HEK293 (cell line): ENCODE measurements at regions not wholly inside any gene's neighbourhood (a gene's known extent, or its start where the extent isn't known, plus 50 kb on each side); places are given as distances from the start of the nearest gene placed in this dataset.

Source experiments
- CTCF ChIA-PET: fragments of 350-600 bp; formaldehyde crosslinking; extraction: SDS; loops from one replicate; lab custom pipeline; 2021; ENCODE audit warnings: antibody characterized with exemption; lab: Yijun Ruan, JAX
- POLR2A ChIA-PET: fragments of 300-600 bp; formaldehyde crosslinking; extraction: SDS; loops from one replicate; lab custom pipeline; 2020; ENCODE audit warnings: antibody characterized with exemption, inconsistent platforms; lab: Yijun Ruan, JAX
- H3K27ac ChIP-seq: fragments of 200-500 bp; sonication (Bioruptor generic); 2 replicates; pipeline ENCODE4 v1.5.1; 2014; ENCODE audit warnings: low read depth, low read length, control low read depth, inconsistent platforms; ENCODE audit errors: extremely low read depth
- H3K36me3 ChIP-seq, 2 experiments: fragments of 200-500 bp in 1 of 2; sonication (Bioruptor generic) in 1 of 2; 1 replicate in 1 of 2; 2 replicates in 1 of 2; pipeline ENCODE4 v1.5.1; 2014 to 2017; ENCODE audit warnings: inconsistent platforms in 2 of 2, low read length in 2 of 2; ENCODE audit not compliant: control insufficient read depth in 2 of 2, insufficient read depth in 1 of 2
- H3K4me1 ChIP-seq: fragments of 200-500 bp; sonication (Bioruptor generic); 2 replicates; pipeline ENCODE4 v1.5.1; 2014; ENCODE audit warnings: mild to moderate bottlenecking, low read length, inconsistent platforms; ENCODE audit not compliant: control insufficient read depth, insufficient read depth
- H3K4me3 ChIP-seq: 2 replicates; pipeline ENCODE4 v1.5.1; 2011; ENCODE audit warnings: low read depth, mild to moderate bottlenecking, control low read depth, low read length, moderate library complexity
- H3K9me3 ChIP-seq: fragments of 200-500 bp; sonication (Bioruptor generic); 2 replicates; pipeline ENCODE4 v1.5.1; 2014; ENCODE audit warnings: low read depth, low read length, inconsistent platforms; ENCODE audit not compliant: control insufficient read depth, insufficient read depth
- KLF10 ChIP-seq: fragments of 450-650 bp; IDR thresholded peaks from 2 replicates; pipeline ENCODE4 v1.5.1; 2018; ENCODE audit warnings: missing biosample characterization, mild to moderate bottlenecking, missing genetic modification characterization
- KLF16 ChIP-seq: fragments of 450-650 bp; formaldehyde crosslinking; IDR thresholded peaks from 2 replicates; pipeline ENCODE4 v1.5.1; 2017; ENCODE audit warnings: missing biosample characterization, missing genetic modification characterization
- KLF7 ChIP-seq: fragments of 450-650 bp; formaldehyde crosslinking; IDR thresholded peaks from 2 replicates; pipeline ENCODE4 v1.5.1; 2016; ENCODE audit warnings: missing biosample characterization, missing genetic modification characterization, borderline replicate concordance
- SCRT1 ChIP-seq: fragments of 450-650 bp; formaldehyde crosslinking; IDR thresholded peaks from 2 replicates; pipeline ENCODE4 v1.5.1; 2016; ENCODE audit warnings: missing biosample characterization, missing genetic modification characterization, borderline replicate concordance
- TRIM28 ChIP-seq: IDR thresholded peaks from 2 replicates; pipeline ENCODE4 v1.6.1; 2011; ENCODE audit warnings: low read length, control low read depth, borderline replicate concordance
- ZBTB17 ChIP-seq: fragments of 450-650 bp; formaldehyde crosslinking; IDR thresholded peaks from 2 replicates; pipeline ENCODE4 v1.5.1; 2016; ENCODE audit warnings: missing biosample characterization, missing genetic modification characterization
- ZNF132 ChIP-seq: fragments of 450-650 bp; formaldehyde crosslinking; IDR thresholded peaks from 2 replicates; pipeline ENCODE4 v1.5.1; 2017; ENCODE audit warnings: missing biosample characterization, missing genetic modification characterization, borderline replicate concordance
- ZNF175 ChIP-seq: fragments of 450-650 bp; formaldehyde crosslinking; IDR thresholded peaks from 2 replicates; pipeline ENCODE4 v1.5.1; 2016; ENCODE audit warnings: missing biosample characterization, missing genetic modification characterization
- ZNF24 ChIP-seq: fragments of 450-650 bp; formaldehyde crosslinking; IDR thresholded peaks from 2 replicates; pipeline ENCODE4 v1.5.1; 2016; ENCODE audit warnings: missing biosample characterization, missing genetic modification characterization
- ZNF324 ChIP-seq: fragments of 450-650 bp; formaldehyde crosslinking; IDR thresholded peaks from 2 replicates; pipeline ENCODE4 v1.5.1; 2016; ENCODE audit warnings: missing biosample characterization, missing genetic modification characterization
- ZNF394 ChIP-seq: fragments of 450-650 bp; formaldehyde crosslinking; IDR thresholded peaks from 2 replicates; pipeline ENCODE4 v1.5.1; 2016; ENCODE audit warnings: missing biosample characterization, missing genetic modification characterization, mild to moderate bottlenecking, moderate library complexity, borderline replicate concordance
- ZNF416 ChIP-seq: fragments of 450-650 bp; formaldehyde crosslinking; IDR thresholded peaks from 2 replicates; pipeline ENCODE4 v1.5.1; 2016; ENCODE audit warnings: missing biosample characterization, missing genetic modification characterization
- ZNF426 ChIP-seq: fragments of 450-650 bp; formaldehyde crosslinking; IDR thresholded peaks from 2 replicates; pipeline ENCODE4 v1.5.1; 2017; ENCODE audit warnings: missing biosample characterization, missing genetic modification characterization, mild to moderate bottlenecking, inconsistent platforms, moderate library complexity
- ZNF449 ChIP-seq: fragments of 450-650 bp; formaldehyde crosslinking; IDR thresholded peaks from 2 replicates; pipeline ENCODE4 v1.5.1; 2017; ENCODE audit warnings: missing biosample characterization, mild to moderate bottlenecking, missing genetic modification characterization, moderate library complexity
- ZNF544 ChIP-seq: fragments of 450-650 bp; formaldehyde crosslinking; IDR thresholded peaks from 2 replicates; pipeline ENCODE4 v1.5.0; 2017; ENCODE audit warnings: missing biosample characterization, missing genetic modification characterization
- ZNF610 ChIP-seq: fragments of 450-650 bp; formaldehyde crosslinking; IDR thresholded peaks from 2 replicates; pipeline ENCODE4 v1.5.1; 2016; ENCODE audit warnings: missing biosample characterization, missing genetic modification characterization, borderline replicate concordance
- ZNF624 ChIP-seq: fragments of 450-650 bp; formaldehyde crosslinking; IDR thresholded peaks from 2 replicates; pipeline ENCODE4 v1.5.1; 2017; ENCODE audit warnings: missing biosample characterization, missing genetic modification characterization
- ZNF639 ChIP-seq: fragments of 450-650 bp; formaldehyde crosslinking; IDR thresholded peaks from 2 replicates; pipeline ENCODE4 v1.5.1; 2016; ENCODE audit warnings: missing biosample characterization, missing genetic modification characterization
- ZSCAN16 ChIP-seq: fragments of 450-650 bp; formaldehyde crosslinking; IDR thresholded peaks from 2 replicates; pipeline ENCODE4 v1.5.1; 2016; ENCODE audit warnings: missing biosample characterization, missing genetic modification characterization
- TF ChIP-seq, protein P1 (sequence below): fragments of 450-650 bp; formaldehyde crosslinking; IDR thresholded peaks from 2 replicates; pipeline ENCODE4 v1.5.1; 2016; ENCODE audit warnings: missing biosample characterization, missing genetic modification characterization
- TF ChIP-seq, protein P2 (sequence below): fragments of 450-650 bp; formaldehyde crosslinking; IDR thresholded peaks from 2 replicates; pipeline ENCODE4 v1.5.1; 2016; ENCODE audit warnings: missing biosample characterization, missing genetic modification characterization
- TF ChIP-seq, protein P3 (sequence below): sonication (generic); formaldehyde crosslinking; IDR thresholded peaks from 2 replicates; pipeline ENCODE4 v1.8.1; 2022; ENCODE audit warnings: mild to moderate bottlenecking, moderate library complexity, missing genetic modification reagents
- TF ChIP-seq, protein P4 (sequence below): fragments of 450-650 bp; formaldehyde crosslinking; IDR thresholded peaks from 2 replicates; pipeline ENCODE4 v1.5.1; 2016; ENCODE audit warnings: missing biosample characterization, missing genetic modification characterization
- TF ChIP-seq, protein P5 (sequence below): fragments of 450-650 bp; formaldehyde crosslinking; IDR thresholded peaks from 2 replicates; pipeline ENCODE4 v1.5.1; 2016; ENCODE audit warnings: missing biosample characterization, missing genetic modification characterization

DNA sequence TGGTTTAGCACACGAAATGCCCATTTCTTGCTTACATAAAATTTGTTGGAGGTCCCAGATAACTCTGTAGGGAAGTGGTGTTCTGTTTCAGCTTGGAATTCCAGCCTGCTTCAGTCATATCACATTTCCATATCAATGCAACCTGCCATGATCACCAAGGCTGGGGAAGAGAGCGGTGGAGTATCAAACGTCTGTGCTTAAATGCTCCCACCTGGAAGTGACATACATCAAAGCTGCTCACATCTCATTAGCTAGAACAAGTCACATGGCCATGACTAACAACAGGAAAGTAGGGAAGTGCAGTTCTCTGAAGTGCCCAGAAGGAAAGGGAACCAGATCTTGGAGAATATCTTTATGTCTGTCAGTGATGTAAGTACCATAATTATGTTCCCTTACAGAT is 130.2 kb upstream of the CFAP20DC start:
- no peaks in the 10 kb centered on the region for H3K36me3 ChIP-seq
- no peaks in the 10 kb centered on the region for H3K9me3 ChIP-seq
- H3K4me1 ChIP-seq, result no peaks in the 10 kb centered on the region
- no peak overlapping the region for H3K27ac ChIP-seq
- H3K4me3 ChIP-seq, result no peak overlapping the region
- ChIA-PET CTCF (no interaction called here), POLR2A (no interaction called here)
- no peak for TF ChIP-seq ZNF610 (tag by site-specific recombination)
- no peak for TF ChIP-seq ZNF24 (tag by site-specific recombination)
- TF ChIP-seq, protein P1, sequence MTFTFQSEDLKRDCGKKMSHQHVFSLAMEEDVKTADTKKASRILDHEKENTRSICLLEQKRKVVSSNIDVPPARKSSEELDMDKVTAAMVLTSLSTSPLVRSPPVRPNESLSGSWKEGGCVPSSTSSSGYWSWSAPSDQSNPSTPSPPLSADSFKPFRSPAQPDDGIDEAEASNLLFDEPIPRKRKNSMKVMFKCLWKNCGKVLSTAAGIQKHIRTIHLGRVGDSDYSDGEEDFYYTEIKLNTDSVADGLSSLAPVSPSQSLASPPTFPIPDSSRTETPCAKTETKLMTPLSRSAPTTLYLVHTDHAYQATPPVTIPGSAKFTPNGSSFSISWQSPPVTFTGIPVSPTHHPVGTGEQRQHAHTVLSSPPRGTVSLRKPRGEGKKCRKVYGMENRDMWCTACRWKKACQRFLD (tag by site-specific recombination), result no peak
- no peak for TF ChIP-seq ZNF175
- no peak for TF ChIP-seq SCRT1 (tag by site-specific recombination)
- no peak for TF ChIP-seq ZBTB17 (tag by site-specific recombination)

DNA sequence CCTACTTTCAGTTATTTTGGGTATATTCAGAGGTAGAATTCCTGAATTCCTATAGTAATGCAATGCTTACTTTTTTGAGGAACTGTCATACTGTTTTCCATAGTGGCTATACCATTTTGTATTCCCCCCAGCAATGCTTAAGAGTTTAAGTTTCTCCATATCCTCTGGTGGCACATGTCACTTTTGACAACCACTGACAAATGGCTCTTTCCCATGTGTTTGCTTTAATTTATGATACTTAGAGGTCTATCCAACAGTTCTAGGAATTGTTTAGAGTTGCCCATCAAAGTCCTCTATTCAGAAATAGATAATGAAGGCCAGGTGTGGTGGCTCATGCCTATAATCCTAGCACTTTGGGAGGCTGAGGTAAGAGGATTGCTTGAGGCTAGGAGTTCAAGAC is 128.9 kb upstream of the CFAP20DC start:
- Histone ChIP-seq H3K9me3 (no peaks in the 10 kb centered on the region), H3K4me3 (no peak overlapping the region), H3K27ac (no peak overlapping the region), H3K36me3 (no peaks in the 10 kb centered on the region)
- POLR2A ChIA-PET, result no interaction called here
- CTCF ChIA-PET, result interaction anchor here (0.6 kb wide), 1 partner anchor 610 kb away, joined by 4 read pairs; no protein-coding TSS in a partner anchor
- TF ChIP-seq, protein P2, sequence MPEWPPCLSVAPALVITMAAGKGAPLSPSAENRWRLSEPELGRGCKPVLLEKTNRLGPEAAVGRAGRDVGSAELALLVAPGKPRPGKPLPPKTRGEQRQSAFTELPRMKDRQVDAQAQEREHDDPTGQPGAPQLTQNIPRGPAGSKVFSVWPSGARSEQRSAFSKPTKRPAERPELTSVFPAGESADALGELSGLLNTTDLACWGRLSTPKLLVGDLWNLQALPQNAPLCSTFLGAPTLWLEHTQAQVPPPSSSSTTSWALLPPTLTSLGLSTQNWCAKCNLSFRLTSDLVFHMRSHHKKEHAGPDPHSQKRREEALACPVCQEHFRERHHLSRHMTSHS (tag by site-specific recombination), result no peak
- TF ChIP-seq, protein P3, sequence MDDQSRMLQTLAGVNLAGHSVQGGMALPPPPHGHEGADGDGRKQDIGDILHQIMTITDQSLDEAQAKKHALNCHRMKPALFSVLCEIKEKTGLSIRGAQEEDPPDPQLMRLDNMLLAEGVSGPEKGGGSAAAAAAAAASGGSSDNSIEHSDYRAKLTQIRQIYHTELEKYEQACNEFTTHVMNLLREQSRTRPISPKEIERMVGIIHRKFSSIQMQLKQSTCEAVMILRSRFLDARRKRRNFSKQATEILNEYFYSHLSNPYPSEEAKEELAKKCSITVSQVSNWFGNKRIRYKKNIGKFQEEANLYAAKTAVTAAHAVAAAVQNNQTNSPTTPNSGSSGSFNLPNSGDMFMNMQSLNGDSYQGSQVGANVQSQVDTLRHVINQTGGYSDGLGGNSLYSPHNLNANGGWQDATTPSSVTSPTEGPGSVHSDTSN (CRISPR knock-in tag), result no peak
- TF ChIP-seq ZNF394 (tag by site-specific recombination), result no peak
- TF ChIP-seq ZSCAN16, result no peak
- no peak for TF ChIP-seq ZNF132 (tag by site-specific recombination)
- TF ChIP-seq ZNF426 (tag by site-specific recombination), result no peak
- TF ChIP-seq ZNF624, result no peak
- TF ChIP-seq, protein P4, sequence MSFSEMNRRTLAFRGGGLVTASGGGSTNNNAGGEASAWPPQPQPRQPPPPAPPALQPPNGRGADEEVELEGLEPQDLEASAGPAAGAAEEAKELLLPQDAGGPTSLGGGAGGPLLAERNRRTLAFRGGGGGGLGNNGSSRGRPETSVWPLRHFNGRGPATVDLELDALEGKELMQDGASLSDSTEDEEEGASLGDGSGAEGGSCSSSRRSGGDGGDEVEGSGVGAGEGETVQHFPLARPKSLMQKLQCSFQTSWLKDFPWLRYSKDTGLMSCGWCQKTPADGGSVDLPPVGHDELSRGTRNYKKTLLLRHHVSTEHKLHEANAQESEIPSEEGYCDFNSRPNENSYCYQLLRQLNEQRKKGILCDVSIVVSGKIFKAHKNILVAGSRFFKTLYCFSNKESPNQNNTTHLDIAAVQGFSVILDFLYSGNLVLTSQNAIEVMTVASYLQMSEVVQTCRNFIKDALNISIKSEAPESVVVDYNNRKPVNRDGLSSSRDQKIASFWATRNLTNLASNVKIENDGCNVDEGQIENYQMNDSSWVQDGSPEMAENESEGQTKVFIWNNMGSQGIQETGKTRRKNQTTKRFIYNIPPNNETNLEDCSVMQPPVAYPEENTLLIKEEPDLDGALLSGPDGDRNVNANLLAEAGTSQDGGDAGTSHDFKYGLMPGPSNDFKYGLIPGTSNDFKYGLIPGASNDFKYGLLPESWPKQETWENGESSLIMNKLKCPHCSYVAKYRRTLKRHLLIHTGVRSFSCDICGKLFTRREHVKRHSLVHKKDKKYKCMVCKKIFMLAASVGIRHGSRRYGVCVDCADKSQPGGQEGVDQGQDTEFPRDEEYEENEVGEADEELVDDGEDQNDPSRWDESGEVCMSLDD (tag by site-specific recombination), result no peak
- TF ChIP-seq, protein P5, sequence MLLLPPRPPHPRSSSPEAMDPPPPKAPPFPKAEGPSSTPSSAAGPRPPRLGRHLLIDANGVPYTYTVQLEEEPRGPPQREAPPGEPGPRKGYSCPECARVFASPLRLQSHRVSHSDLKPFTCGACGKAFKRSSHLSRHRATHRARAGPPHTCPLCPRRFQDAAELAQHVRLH, result no peak
- TF ChIP-seq KLF7 (tag by site-specific recombination), result no peak
- TF ChIP-seq, all 188 proteins: peak for 0
- no peaks in the 10 kb centered on the region for H3K4me1 ChIP-seq

DNA sequence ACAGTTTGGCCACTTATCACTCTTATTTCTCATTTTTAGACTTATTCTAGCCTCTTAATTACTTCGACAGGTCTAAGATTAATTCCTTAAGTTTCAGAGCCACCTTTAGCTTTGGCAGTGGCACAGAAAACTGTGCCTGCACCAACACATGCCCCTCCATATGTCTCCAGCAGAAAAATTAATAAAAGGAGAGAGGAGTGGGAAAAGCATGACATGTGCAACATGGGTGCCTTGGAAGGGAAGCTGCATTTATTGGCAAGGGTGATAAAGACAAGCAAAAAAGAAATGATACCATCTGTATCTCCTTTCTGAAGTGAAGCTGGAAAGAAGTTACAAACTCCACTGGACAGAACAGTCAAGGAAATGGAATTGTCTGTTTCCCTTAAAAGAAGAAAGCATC is 121.7 kb upstream of the CFAP20DC start:
- H3K9me3 ChIP-seq, result no peaks in the 10 kb centered on the region
- ChIA-PET CTCF (no interaction called here), POLR2A (no interaction called here)
- no peak overlapping the region for H3K4me3 ChIP-seq
- H3K4me1 ChIP-seq, result no peaks in the 10 kb centered on the region
- no peaks in the 10 kb centered on the region for H3K36me3 ChIP-seq
- no peak overlapping the region for H3K27ac ChIP-seq
- TF ChIP-seq ZNF416 (tag by site-specific recombination) (no peak), ZNF132 (tag by site-specific recombination) (no peak), ZNF324 (tag by site-specific recombination) (no peak), TRIM28 (no peak), ZNF449 (tag by site-specific recombination) (no peak), ZSCAN16 (no peak), KLF10 (tag by site-specific recombination) (no peak), ZNF544 (tag by site-specific recombination) (no peak), ZNF639 (tag by site-specific recombination) (no peak), KLF16 (tag by site-specific recombination) (no peak)
